GM21529 (cell line): ENCODE measurements at regions not wholly inside any gene's neighbourhood (a gene's known extent, or its start where the extent isn't known, plus 50 kb on each side); places are given as distances from the start of the nearest gene placed in this dataset.
A peak's percentile ranks its signal among the peaks of the same experiment; 100 is the strongest.
"Not testable (repeated sequence)": the region's sequence is repeated elsewhere in the genome, so short reads cannot be mapped to it uniquely, and the experiment has no call there.

Experiments
- ATAC-seq: cut with Tn5 transposase; IDR thresholded peaks from one replicate; pipeline ENCODE4 v1.9.1; 2021; ENCODE audit not compliant: unreplicated experiment

GRCh38 chr2:150859877-150860276, 372.4 kb upstream of the RND3 start:
- ATAC-seq, result no peak

- ATAC-seq, result no peak
Observed at GRCh38 chr2:150859162-150859561, 371.7 kb upstream of the RND3 start.

DNA sequence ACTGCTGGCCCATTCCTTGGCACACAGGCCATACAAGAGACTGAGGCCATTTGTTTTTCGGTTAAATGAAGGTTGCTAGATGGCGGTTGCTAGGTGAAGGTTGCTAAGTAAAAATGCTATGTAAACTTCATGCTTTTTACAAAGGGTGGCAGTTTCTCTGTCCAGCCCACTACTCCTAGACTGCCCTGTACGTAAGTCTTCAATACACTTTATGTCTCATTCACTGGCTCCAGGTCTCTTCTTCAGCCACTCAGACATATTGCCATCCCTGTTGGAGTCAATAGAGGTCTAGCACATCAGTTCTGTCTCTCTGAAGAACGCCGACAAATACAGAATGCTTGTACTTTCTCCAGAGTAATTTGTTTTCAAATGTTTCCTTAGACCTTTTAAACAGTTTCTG, 370.9 kb upstream of the RND3 start:
- no peak for ATAC-seq

DNA sequence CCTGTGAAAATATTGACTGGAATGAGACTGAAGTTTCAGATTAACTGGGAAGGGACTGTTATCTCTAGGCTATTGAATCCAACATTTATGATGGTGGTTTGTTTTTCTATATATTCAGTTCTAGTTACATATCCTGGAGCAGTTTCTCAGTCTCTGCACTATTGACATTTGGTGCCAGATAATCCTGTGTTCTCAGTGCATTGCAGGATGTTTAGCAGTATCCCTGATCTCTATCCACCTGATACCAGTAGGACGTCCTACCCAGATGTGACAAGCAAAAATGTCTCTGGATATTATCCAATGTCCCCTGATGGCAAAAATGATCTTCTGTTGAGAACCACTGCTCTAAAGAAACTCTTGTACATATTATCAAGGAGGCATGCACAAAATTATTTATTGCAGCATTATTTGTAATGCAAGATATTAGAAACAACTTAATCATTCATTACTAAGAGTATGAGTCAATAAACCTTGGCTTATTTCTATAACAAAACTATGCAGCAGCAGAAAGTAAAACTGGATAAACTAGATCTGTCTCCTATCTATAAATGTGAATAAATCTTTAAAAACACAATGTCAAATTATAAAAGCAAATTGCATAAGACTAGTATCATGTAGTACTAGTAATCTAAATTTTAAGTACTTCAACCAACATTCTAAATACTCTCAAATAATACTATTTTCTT, 369.3 kb upstream of the RND3 start:
- no peak for ATAC-seq

DNA sequence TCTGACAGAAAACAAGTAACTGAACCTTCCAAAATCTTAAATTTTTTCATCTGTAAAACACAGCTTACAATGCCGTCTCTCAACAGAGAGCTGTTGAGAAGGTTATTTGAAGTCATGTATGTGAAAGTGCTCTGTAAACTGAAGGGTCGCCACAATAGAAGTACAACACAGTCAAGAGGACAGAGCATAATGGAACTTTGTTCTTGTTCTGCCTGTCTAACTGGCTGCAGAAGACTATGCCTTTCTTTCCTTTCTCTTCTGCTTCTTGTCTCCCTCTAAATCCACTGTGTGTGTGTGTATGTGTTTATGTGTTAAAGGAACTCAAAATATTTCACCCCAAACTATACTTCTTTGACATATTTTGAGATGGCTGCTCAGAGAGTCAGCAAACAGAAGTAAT, 365.8 kb upstream of the RND3 start:
- ATAC-seq, result no peak

GRCh38 chr2:150850641-150851040, 363.2 kb upstream of the RND3 start:
- no peak for ATAC-seq

GRCh38 chr2:150847578-150847977, 360.1 kb upstream of the RND3 start:
- no peak for ATAC-seq

- ATAC-seq, result no peak
Observed at GRCh38 chr2:150846691-150847090, 359.2 kb upstream of the RND3 start.

DNA sequence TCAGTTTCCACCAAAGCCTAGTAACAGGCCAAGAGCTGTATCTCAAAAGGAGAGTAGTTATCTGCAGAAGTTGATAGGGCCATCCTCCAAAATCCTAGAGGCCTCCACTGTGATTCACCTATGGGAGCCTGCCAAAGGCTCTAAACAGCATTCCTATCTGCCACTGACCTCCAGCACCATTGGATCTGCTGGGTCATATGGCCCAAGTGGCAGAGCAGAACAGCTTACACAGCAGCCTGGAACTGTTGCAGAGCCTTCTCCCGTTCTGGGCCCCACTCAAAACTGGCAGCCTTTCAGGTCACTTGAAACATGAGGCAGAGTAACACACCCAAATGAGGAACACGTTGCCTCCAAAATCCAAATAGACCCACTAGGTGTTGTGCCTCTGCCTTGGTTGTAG, 345.2 kb upstream of the RND3 start:
- no peak for ATAC-seq

GRCh38 chr2:150824118-150824517, 336.7 kb upstream of the RND3 start:
- no peak for ATAC-seq

GRCh38 chr2:150817422-150817821, 330.0 kb upstream of the RND3 start:
- ATAC-seq, result no peak

- no peak for ATAC-seq
Observed at GRCh38 chr2:150812664-150813367, 325.3 kb upstream of the RND3 start.

DNA sequence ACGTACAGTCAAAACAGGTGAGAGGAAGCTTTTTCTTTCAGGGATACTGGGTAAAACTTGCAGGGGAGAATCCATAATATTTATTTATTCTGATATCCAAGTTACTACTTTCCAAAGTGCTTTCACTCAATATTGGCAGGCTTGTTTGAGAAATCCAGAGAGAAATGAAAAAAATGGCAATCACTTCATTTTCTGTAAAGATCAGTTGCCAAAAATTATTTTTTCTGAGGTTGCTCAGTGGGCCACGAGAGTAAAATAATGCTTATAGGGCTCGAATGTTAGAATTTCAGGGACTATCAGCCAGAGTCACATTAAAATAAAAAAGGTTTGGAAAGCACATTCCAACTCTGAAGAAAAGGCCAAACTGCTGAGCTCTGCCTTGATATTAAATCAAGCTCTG, 324.6 kb upstream of the RND3 start:
- ATAC-seq, result no peak

DNA sequence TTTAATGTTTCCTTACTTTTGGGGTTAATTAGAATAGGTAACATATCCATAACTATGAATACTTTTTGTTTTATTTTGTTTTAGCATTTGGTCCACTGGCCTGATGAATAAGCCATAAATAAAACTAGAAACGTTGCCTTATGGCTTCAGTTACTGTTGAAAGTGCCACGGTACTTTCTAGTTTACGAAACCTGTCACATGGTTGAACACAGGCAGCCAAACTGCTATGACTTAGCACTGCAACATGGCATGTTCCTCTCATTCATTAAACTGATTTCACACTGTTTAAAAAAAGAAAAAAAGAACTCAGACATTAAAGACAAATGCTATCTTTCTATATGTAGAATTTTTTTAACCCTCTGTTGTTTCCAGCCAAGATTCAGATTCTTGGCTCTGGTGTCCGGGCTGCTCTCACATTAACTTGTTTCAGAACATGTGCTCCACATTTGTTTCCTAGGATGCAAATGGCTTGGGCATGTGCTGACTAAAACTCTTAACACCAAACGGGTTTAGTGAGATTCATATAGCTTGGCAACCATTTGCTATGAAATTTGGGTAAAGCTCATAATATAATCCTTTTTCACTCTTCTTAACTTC, 323.9 kb upstream of the RND3 start:
- ATAC-seq, result peak; percentile 53

DNA sequence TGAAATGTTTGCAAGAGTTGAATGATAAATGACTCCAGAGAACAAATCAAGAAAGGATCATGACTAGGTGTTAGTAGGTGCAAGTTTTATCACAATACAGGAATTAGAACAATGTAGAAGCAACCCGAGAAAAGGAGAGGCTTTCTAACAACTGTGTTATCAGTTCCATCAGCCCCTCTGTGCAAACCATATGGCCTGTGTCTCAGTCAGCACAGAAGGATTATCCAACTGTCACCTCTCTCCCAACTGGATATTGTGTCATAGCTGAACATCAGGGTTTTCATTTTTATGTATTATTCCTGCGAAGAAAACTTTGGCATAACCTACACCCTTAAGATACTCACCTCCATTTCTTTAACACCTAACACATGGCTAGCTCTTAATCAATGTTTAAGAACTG, 321.6 kb upstream of the RND3 start:
- ATAC-seq, result no peak

DNA sequence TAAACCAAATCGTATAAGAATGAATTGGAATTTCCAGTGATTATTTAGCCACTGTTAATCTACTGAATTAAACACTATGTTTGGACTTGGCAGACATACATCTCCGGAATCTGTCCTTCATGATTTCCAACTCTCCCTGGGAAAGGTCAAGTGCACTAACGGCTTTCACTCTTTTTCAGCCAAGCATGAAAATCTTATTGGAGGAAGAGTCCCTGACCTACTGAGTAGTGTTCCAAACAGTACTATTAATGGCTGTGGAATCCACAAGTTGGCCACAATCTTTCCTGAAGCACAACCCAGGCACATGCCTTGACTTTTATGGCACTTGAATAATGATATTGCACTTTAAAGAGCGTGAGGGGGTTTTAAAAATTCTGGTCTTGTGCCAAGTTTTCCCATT, 318.9 kb upstream of the RND3 start:
- ATAC-seq, result no peak

DNA sequence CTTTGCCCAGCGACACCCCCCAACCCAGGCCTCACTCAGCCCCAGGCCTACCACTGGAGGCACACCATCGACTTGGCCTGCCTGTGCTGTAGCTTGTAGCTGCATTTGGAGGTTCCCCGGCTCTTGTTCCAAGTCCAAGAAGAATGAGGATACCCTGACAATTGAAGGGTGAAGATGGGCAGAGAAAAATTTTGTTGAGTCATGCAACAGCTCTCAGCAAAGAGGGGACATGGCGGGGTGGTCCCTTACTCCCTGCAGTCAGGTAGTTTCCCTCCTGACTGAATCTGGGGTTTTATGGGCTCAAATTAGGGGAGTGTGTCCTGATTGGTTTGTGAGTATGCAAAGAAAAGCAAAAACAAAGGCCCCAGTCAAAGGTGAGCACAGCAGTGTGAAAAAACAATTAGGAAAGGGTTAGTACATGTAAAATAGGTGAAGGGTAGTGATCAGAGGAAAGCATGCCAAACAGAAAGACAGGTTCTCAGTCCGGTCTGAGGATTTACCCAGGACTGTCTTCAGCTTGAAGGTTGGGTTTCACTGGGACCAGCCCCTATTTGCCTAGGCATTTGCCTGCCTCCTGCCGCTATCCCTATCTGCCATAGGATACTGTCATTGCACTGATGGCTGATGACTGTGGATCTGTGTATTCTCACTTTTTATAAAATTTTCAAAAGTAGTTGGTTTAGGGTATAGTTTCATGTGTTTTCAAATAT, 316.4 kb upstream of the RND3 start:
- no peak for ATAC-seq

GRCh38 chr2:150802635-150803034, 315.2 kb upstream of the RND3 start:
- ATAC-seq, result no peak

GRCh38 chr2:150796236-150796635, 308.8 kb upstream of the RND3 start:
- not testable (repeated sequence) for ATAC-seq

GRCh38 chr2:150792780-150793300, 305.4 kb upstream of the RND3 start:
- no peak for ATAC-seq

DNA sequence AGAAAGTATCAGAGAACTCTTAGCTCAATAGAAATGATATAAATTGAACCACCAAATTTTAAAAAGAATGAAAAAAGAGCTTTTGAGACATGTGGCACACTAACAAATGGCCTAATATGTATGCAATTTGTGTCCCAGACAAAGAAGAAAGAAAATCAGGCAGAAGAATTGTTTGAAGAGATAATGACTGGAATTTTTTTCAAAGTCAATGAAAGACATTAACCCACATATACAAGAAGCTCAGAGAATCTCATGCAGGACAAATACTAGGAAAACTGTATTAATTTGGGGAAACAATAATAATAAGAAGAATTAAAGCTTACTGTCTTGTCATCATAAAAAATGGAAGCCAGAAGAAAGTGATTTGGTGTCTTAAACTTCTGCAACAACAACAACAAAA, 304.1 kb upstream of the RND3 start:
- no peak for ATAC-seq
